Keratinocyte (primary cell): ENCODE measurements at regions not wholly inside any gene's neighbourhood (a gene's known extent, or its start where the extent isn't known, plus 50 kb on each side); places are given as distances from the start of the nearest gene placed in this dataset.

Experiments
- DNase-seq: peaks from one replicate; pipeline ENCODE4 v3.0.0-alpha.2; 2011; ENCODE audit warnings: low read depth, missing footprints, low spot score
- FAIRE-seq: peaks from 2 replicates; lab custom pipeline; 2011; peaks lifted over from hg19 to GRCh38; lab: Jason Lieb, UNC
- H2AFZ ChIP-seq: 2 replicates; pipeline ENCODE4 v1.6.0; 2012; ENCODE audit warnings: low read length, control low read depth, inconsistent platforms; ENCODE audit not compliant: control insufficient read depth
- H3K27ac ChIP-seq: 2 replicates; pipeline ENCODE4 v1.5.1; 2011; ENCODE audit warnings: low read length; ENCODE audit not compliant: control insufficient read depth, insufficient read depth
- H3K27me3 ChIP-seq: 3 replicates; pipeline ENCODE4 v1.6.0; 2011; ENCODE audit warnings: low read length; ENCODE audit not compliant: control insufficient read depth, insufficient read depth; ENCODE audit errors: extremely low read depth
- H3K36me3 ChIP-seq, 2 experiments: 2 replicates in 1 of 2; 3 replicates in 1 of 2; pipeline ENCODE4 v1.5.1; 2011; ENCODE audit warnings: low read length in 2 of 2, mild to moderate bottlenecking in 1 of 2; ENCODE audit not compliant: control insufficient read depth in 2 of 2, insufficient read depth in 2 of 2; ENCODE audit errors: extremely low read depth in 1 of 2
- H3K4me1 ChIP-seq: 3 replicates; pipeline ENCODE4 v1.5.1; 2011; ENCODE audit warnings: low read length; ENCODE audit not compliant: control insufficient read depth, insufficient read depth; ENCODE audit errors: extremely low read depth
- H3K4me2 ChIP-seq: 3 replicates; pipeline ENCODE4 v1.6.0; 2011; ENCODE audit warnings: low read depth, low read length; ENCODE audit not compliant: control insufficient read depth, insufficient read depth; ENCODE audit errors: extremely low read depth
- H3K4me3 ChIP-seq, 3 experiments: fragments of 200-600 bp in 1 of 3; sonication (generic) in 1 of 3; 2 replicates in 2 of 3; 3 replicates in 1 of 3; pipeline ENCODE4 v1.5.1; 2011 to 2016; ENCODE audit warnings: low read length in 3 of 3, mild to moderate bottlenecking in 3 of 3, control low read depth in 2 of 3, inconsistent platforms in 1 of 3, low read depth in 1 of 3, mixed read lengths in 1 of 3, mixed run types in 1 of 3, moderate library complexity in 1 of 3; ENCODE audit not compliant: control insufficient read depth in 2 of 3, insufficient read depth in 2 of 3; ENCODE audit errors: extremely low read depth in 1 of 3
- H3K79me2 ChIP-seq: 2 replicates; pipeline ENCODE4 v1.6.0; 2012; ENCODE audit warnings: low read length; ENCODE audit not compliant: control insufficient read depth, insufficient read depth
- H3K9ac ChIP-seq: 3 replicates; pipeline ENCODE4 v1.6.0; 2011; ENCODE audit warnings: low read length; ENCODE audit not compliant: control insufficient read depth, insufficient read depth; ENCODE audit errors: extremely low read depth
- H3K9me1 ChIP-seq: 3 replicates; pipeline ENCODE4 v1.6.0; 2011; ENCODE audit warnings: low read length; ENCODE audit not compliant: control insufficient read depth, insufficient read depth; ENCODE audit errors: extremely low read depth
- H3K9me3 ChIP-seq: 2 replicates; pipeline ENCODE4 v1.5.1; 2012; ENCODE audit warnings: low read depth, low read length; ENCODE audit not compliant: control insufficient read depth
- H4K20me1 ChIP-seq: 3 replicates; pipeline ENCODE4 v1.6.0; 2011; ENCODE audit warnings: low read length; ENCODE audit not compliant: control insufficient read depth, insufficient read depth; ENCODE audit errors: extremely low read depth
- CTCF ChIP-seq, 3 experiments: IDR thresholded peaks in 1 of 3; conservative IDR thresholded peaks in 1 of 3; optimal IDR thresholded peaks in 1 of 3; 2 replicates in 2 of 3; 3 replicates in 1 of 3; pipeline versions ENCODE3 to v1.5.1; 2011; ENCODE audit warnings: low read length in 3 of 3, mild to moderate bottlenecking in 3 of 3, moderate library complexity in 2 of 3, control low read depth in 1 of 3, inconsistent platforms in 1 of 3; ENCODE audit not compliant: insufficient read depth in 2 of 3; ENCODE audit errors: extremely low read depth in 1 of 3
- EZH2 ChIP-seq: IDR thresholded peaks from one replicate; pipeline ENCODE4 v1.6.1; 2012; ENCODE audit warnings: inconsistent platforms, mild to moderate bottlenecking, low read length, moderate library complexity
- dilution Hi-C: fragments of 300-500 bp; cut with MboI; formaldehyde crosslinking; loops from one replicate; pipeline ENCODE4 v1.7.0; 2020; ENCODE audit warnings: low sequenced_read_pairs; ENCODE audit not compliant: extremely low pct_ligation_motif_present

- dilution Hi-C loops, result no loop called here
- H3K9ac ChIP-seq, result no peak overlapping the region
- no peaks in the 10 kb centered on the region for H3K36me3 ChIP-seq
- no peaks in the 10 kb centered on the region for H3K9me3 ChIP-seq
- H3K4me3 ChIP-seq, result no peak overlapping the region
- H4K20me1 ChIP-seq, result no peaks in the 10 kb centered on the region
- H3K27me3 ChIP-seq, result no peaks in the 10 kb centered on the region
- no peak overlapping the region for H2AFZ ChIP-seq
- FAIRE-seq (no peak), DNase-seq (no peak)
- H3K27ac ChIP-seq, result no peak overlapping the region
- H3K4me2 ChIP-seq, result no peak overlapping the region
- TF ChIP-seq EZH2 (no peak), CTCF (optimal IDR thresholded peaks at IDR 0.05 in 1 of 3, IDR thresholded peaks at IDR 0.05 in 1 of 3, conservative IDR thresholded peaks at IDR 0.05 in 1 of 3; ENCODE audit: extremely low read depth in 1 of 3, insufficient read depth in 2 of 3, low read length in 3 of 3) (no peak)
- no peaks in the 10 kb centered on the region for H3K79me2 ChIP-seq
- peaks cover 13% of the 10 kb centered on the region for H3K4me1 ChIP-seq
- H3K9me1 ChIP-seq, result no peaks in the 10 kb centered on the region
Measured at GRCh38 chr2:39515273-39515896, 78.3 kb upstream of the MAP4K3 start.

GRCh38 chr2:39515897-39516346, 78.8 kb upstream of the MAP4K3 start:
- dilution Hi-C loops, result no loop called here
- Histone ChIP-seq H3K4me3 (no peak overlapping the region), H3K9me3 (no peaks in the 10 kb centered on the region), H2AFZ (no peak overlapping the region), H3K27me3 (no peaks in the 10 kb centered on the region), H3K27ac (no peak overlapping the region), H3K79me2 (no peaks in the 10 kb centered on the region), H3K9me1 (no peaks in the 10 kb centered on the region), H3K4me2 (no peak overlapping the region), H3K36me3 (no peaks in the 10 kb centered on the region), H3K9ac (no peak overlapping the region), H4K20me1 (no peaks in the 10 kb centered on the region), H3K4me1 (peaks cover 13% of the 10 kb centered on the region)
- TF ChIP-seq CTCF (optimal IDR thresholded peaks at IDR 0.05 in 1 of 3, IDR thresholded peaks at IDR 0.05 in 1 of 3, conservative IDR thresholded peaks at IDR 0.05 in 1 of 3; ENCODE audit: extremely low read depth in 1 of 3, insufficient read depth in 2 of 3, low read length in 3 of 3) (no peak), EZH2 (no peak)
- no peak for FAIRE-seq
- DNase-seq, result no peak
